Kidney epithelial cell (primary cell): ENCODE measurements at regions not wholly inside any gene's neighbourhood (a gene's known extent, or its start where the extent isn't known, plus 50 kb on each side); places are given as distances from the start of the nearest gene placed in this dataset.

Experiments used
- DNase-seq: peaks from one replicate; pipeline ENCODE4 v3.0.0-alpha.2; 2010; ENCODE audit warnings: low read depth
- H3K27me3 ChIP-seq: 2 replicates; pipeline ENCODE4 v1.6.0; 2011; ENCODE audit warnings: low read length; ENCODE audit not compliant: control insufficient read depth, insufficient read depth
- H3K36me3 ChIP-seq: 2 replicates; pipeline ENCODE4 v1.5.1; 2011; ENCODE audit warnings: low read length; ENCODE audit not compliant: control insufficient read depth, insufficient read depth
- H3K4me3 ChIP-seq: 2 replicates; pipeline ENCODE4 v1.5.1; 2011; ENCODE audit warnings: low read depth, mild to moderate bottlenecking, control low read depth, low read length
- CTCF ChIP-seq: IDR thresholded peaks from 2 replicates; pipeline ENCODE4 v1.5.1; 2011; ENCODE audit warnings: mild to moderate bottlenecking, moderate library complexity, low read length, control low read depth, inconsistent platforms; ENCODE audit not compliant: insufficient read depth, poor library complexity, severe bottlenecking

GRCh38 chr3:117477214-117477755, 767.7 kb downstream of the TUSC7 start:
- H3K27me3 ChIP-seq = no peaks in the 10 kb centered on the region
- no peak for DNase-seq
- H3K36me3 ChIP-seq = no peaks in the 10 kb centered on the region
- no peak for TF ChIP-seq CTCF
- no peak overlapping the region for H3K4me3 ChIP-seq

- no peak for TF ChIP-seq CTCF
- no peak for DNase-seq
- no peak overlapping the region for H3K4me3 ChIP-seq
- H3K27me3 ChIP-seq = no peaks in the 10 kb centered on the region
- H3K36me3 ChIP-seq = no peaks in the 10 kb centered on the region
These were observed 769.5 kb downstream of the TUSC7 start for GRCh38 chr3:117479095-117479494.

- Histone ChIP-seq H3K4me3 (no peak overlapping the region), H3K27me3 (no peaks in the 10 kb centered on the region), H3K36me3 (no peaks in the 10 kb centered on the region)
- no peak for TF ChIP-seq CTCF
- no peak for DNase-seq
These were observed 770.9 kb downstream of the TUSC7 start for GRCh38 chr3:117480525-117480924.

GRCh38 chr3:117480972-117481371, 771.4 kb downstream of the TUSC7 start:
- Histone ChIP-seq H3K36me3 (no peaks in the 10 kb centered on the region), H3K4me3 (no peak overlapping the region)

GRCh38 chr3:117483839-117484238, 774.3 kb downstream of the TUSC7 start:
- H3K27me3 ChIP-seq = no peaks in the 10 kb centered on the region
- H3K4me3 ChIP-seq = no peak overlapping the region
- TF ChIP-seq CTCF = no peak
- no peak for DNase-seq
- H3K36me3 ChIP-seq = no peaks in the 10 kb centered on the region

More at GRCh38 chr3:117480972-117481371, 771.4 kb downstream of the TUSC7 start:
- DNase-seq = no peak
- TF ChIP-seq CTCF = no peak
- H3K27me3 ChIP-seq = no peaks in the 10 kb centered on the region

- Histone ChIP-seq H3K36me3 (no peaks in the 10 kb centered on the region), H3K4me3 (no peak overlapping the region), H3K27me3 (no peaks in the 10 kb centered on the region)
- DNase-seq = no peak
- TF ChIP-seq CTCF = no peak
These were observed 776.3 kb downstream of the TUSC7 start for GRCh38 chr3:117485841-117486240.
